DND-41 (cell line): ENCODE measurements at regions not wholly inside any gene's neighbourhood (a gene's known extent, or its start where the extent isn't known, plus 50 kb on each side); places are given as distances from the start of the nearest gene placed in this dataset.

Source experiments
- EZH2 ChIP-seq: IDR thresholded peaks from 3 replicates; pipeline ENCODE4 v1.6.1; 2012; ENCODE audit warnings: borderline replicate concordance, low read depth, mild to moderate bottlenecking, moderate library complexity, low read length, inconsistent platforms; ENCODE audit not compliant: severe bottlenecking
- TF ChIP-seq, protein P1 (sequence below): IDR thresholded peaks from 2 replicates; pipeline ENCODE4 v1.5.1; 2012; ENCODE audit warnings: borderline replicate concordance, low read length, moderate library complexity, mild to moderate bottlenecking; ENCODE audit not compliant: poor library complexity, severe bottlenecking; ENCODE audit errors: extremely low read depth

GRCh38 chrX:115952417-115953092 lies 218.0 kb upstream of the AGTR2 start:
- TF ChIP-seq, protein P1, sequence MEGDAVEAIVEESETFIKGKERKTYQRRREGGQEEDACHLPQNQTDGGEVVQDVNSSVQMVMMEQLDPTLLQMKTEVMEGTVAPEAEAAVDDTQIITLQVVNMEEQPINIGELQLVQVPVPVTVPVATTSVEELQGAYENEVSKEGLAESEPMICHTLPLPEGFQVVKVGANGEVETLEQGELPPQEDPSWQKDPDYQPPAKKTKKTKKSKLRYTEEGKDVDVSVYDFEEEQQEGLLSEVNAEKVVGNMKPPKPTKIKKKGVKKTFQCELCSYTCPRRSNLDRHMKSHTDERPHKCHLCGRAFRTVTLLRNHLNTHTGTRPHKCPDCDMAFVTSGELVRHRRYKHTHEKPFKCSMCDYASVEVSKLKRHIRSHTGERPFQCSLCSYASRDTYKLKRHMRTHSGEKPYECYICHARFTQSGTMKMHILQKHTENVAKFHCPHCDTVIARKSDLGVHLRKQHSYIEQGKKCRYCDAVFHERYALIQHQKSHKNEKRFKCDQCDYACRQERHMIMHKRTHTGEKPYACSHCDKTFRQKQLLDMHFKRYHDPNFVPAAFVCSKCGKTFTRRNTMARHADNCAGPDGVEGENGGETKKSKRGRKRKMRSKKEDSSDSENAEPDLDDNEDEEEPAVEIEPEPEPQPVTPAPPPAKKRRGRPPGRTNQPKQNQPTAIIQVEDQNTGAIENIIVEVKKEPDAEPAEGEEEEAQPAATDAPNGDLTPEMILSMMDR = no peak
- TF ChIP-seq EZH2 = no peak
